HuH-7.5 (cell line): ENCODE measurements at regions not wholly inside any gene's neighbourhood (a gene's known extent, or its start where the extent isn't known, plus 50 kb on each side); places are given as distances from the start of the nearest gene placed in this dataset.
"Not testable (repeated sequence)": the region's sequence is repeated elsewhere in the genome, so short reads cannot be mapped to it uniquely, and the experiment has no call there.

Source experiments
- DNase-seq: peaks from one replicate; pipeline ENCODE4 v3.0.0; 2011; ENCODE audit warnings: low spot score

- no peak for DNase-seq
These were observed 77.3 kb downstream of the PPCDC start for GRCh38 chr15:75100679-75101078.

- DNase-seq, result peak; percentile 69
These were observed 81.6 kb downstream of the PPCDC start for GRCh38 chr15:75104804-75105557.

GRCh38 chr15:75107516-75107907 lies 84.1 kb downstream of the PPCDC start:
- DNase-seq, result no peak

GRCh38 chr15:75107908-75108838 lies 84.8 kb downstream of the PPCDC start:
- DNase-seq, result no peak

GRCh38 chr15:75109021-75109735 lies 85.8 kb downstream of the PPCDC start:
- no peak for DNase-seq

GRCh38 chr15:75109736-75110130 lies 86.3 kb downstream of the PPCDC start:
- no peak for DNase-seq

- no peak for DNase-seq
These were observed 89.0 kb downstream of the PPCDC start for GRCh38 chr15:75112278-75112847.

GRCh38 chr15:75112848-75113492 lies 88.7 kb upstream of the C15orf39 start:
- no peak for DNase-seq

- no peak for DNase-seq
These were observed 87.4 kb upstream of the C15orf39 start for GRCh38 chr15:75114327-75114726.

- DNase-seq, result no peak
These were observed 86.9 kb upstream of the C15orf39 start for GRCh38 chr15:75114796-75115195.

GRCh38 chr15:75115411-75115913 lies 86.2 kb upstream of the C15orf39 start:
- not testable (repeated sequence) for DNase-seq

- DNase-seq, result not testable (repeated sequence)
These were observed 85.5 kb upstream of the C15orf39 start for GRCh38 chr15:75116143-75116542.

- no peak for DNase-seq
These were observed 83.7 kb upstream of the C15orf39 start for GRCh38 chr15:75117993-75118392.

- not testable (repeated sequence) for DNase-seq
These were observed 82.4 kb upstream of the C15orf39 start for GRCh38 chr15:75119312-75119711.

GRCh38 chr15:75121491-75121890 lies 80.2 kb upstream of the C15orf39 start:
- no peak for DNase-seq

- no peak for DNase-seq
These were observed 78.3 kb upstream of the C15orf39 start for GRCh38 chr15:75123395-75123794.

GRCh38 chr15:75124278-75124677 lies 77.4 kb upstream of the C15orf39 start:
- DNase-seq, result not testable (repeated sequence)

- no peak for DNase-seq
These were observed 75.7 kb upstream of the C15orf39 start for GRCh38 chr15:75125935-75126334.

- DNase-seq, result no peak
These were observed 74.7 kb upstream of the C15orf39 start for GRCh38 chr15:75126864-75127580.

GRCh38 chr15:75129788-75130187 lies 71.9 kb upstream of the C15orf39 start:
- no peak for DNase-seq

GRCh38 chr15:75131269-75131643 lies 70.4 kb upstream of the C15orf39 start:
- no peak for DNase-seq
